AG04450 (cell line): ENCODE measurements at regions not wholly inside any gene's neighbourhood (a gene's known extent, or its start where the extent isn't known, plus 50 kb on each side); places are given as distances from the start of the nearest gene placed in this dataset.

Experiments
- CTCF ChIA-PET: fragments of 300-600, 350-600 bp; formaldehyde crosslinking; extraction: SDS; loops from one replicate; lab custom pipeline; 2022; ENCODE audit warnings: antibody characterized with exemption, inconsistent platforms; lab: Charles Lee
- POLR2A ChIA-PET: fragments of 350-600 bp; formaldehyde crosslinking; extraction: SDS; loops from one replicate; lab custom pipeline; 2021; ENCODE audit warnings: antibody characterized with exemption, inconsistent platforms; lab: Yijun Ruan, JAX
- DNase-seq: peaks from one replicate; pipeline ENCODE4 v3.0.0-alpha.2; 2011; ENCODE audit warnings: low read depth, low spot score
- H3K27ac ChIP-seq: one replicate; pipeline ENCODE4 v1.5.1; 2012; ENCODE audit warnings: low read depth, low read length, control low read depth
- H3K27me3 ChIP-seq: one replicate; pipeline ENCODE4 v1.6.0; 2012; ENCODE audit warnings: low read length; ENCODE audit not compliant: control insufficient read depth, insufficient read depth
- H3K4me3 ChIP-seq: 2 replicates; pipeline ENCODE4 v1.5.1; 2011; ENCODE audit warnings: mild to moderate bottlenecking, low read depth, low read length, control low read depth
- H3K9me3 ChIP-seq: 2 replicates; pipeline ENCODE4 v1.5.1; 2012; ENCODE audit warnings: low read length; ENCODE audit not compliant: control insufficient read depth, insufficient read depth
- CTCF ChIP-seq: IDR thresholded peaks from 2 replicates; pipeline ENCODE4 v1.5.1; 2011; ENCODE audit warnings: low read depth, low read length, control low read depth, inconsistent platforms

GRCh38 chr13:28601581-28601980, 57.3 kb upstream of the POMP start:
- H3K27ac ChIP-seq: no peak overlapping the region
- no peak overlapping the region for H3K4me3 ChIP-seq
- ChIA-PET CTCF (interaction anchor here (1.0 kb wide), 1 partner anchor 16 kb away, joined by 3 read pairs; no protein-coding TSS in a partner anchor), POLR2A (no interaction called here)
- H3K27me3 ChIP-seq: no peaks in the 10 kb centered on the region
- no peaks in the 10 kb centered on the region; the same call in 1 of the 2 replicates for H3K9me3 ChIP-seq
- TF ChIP-seq CTCF: no peak
- DNase-seq: no peak

GRCh38 chr13:28597641-28598040, 61.3 kb upstream of the POMP start:
- ChIA-PET POLR2A (no interaction called here), CTCF (no interaction called here)
- Histone ChIP-seq H3K27me3 (no peaks in the 10 kb centered on the region), H3K4me3 (no peak overlapping the region), H3K9me3 (no peaks in the 10 kb centered on the region; the same call in 1 of the 2 replicates), H3K27ac (no peak overlapping the region)
- TF ChIP-seq CTCF: no peak
- DNase-seq: no peak

GRCh38 chr13:28590461-28590860, 68.5 kb upstream of the POMP start:
- no peak for TF ChIP-seq CTCF
- H3K9me3 ChIP-seq: no peaks in the 10 kb centered on the region
- H3K4me3 ChIP-seq: no peak overlapping the region
- no peak for DNase-seq
- CTCF ChIA-PET: no interaction called here
- H3K27ac ChIP-seq: no peak overlapping the region
- POLR2A ChIA-PET: no interaction called here
- no peaks in the 10 kb centered on the region for H3K27me3 ChIP-seq

GRCh38 chr13:28588296-28588695, 70.6 kb upstream of the POMP start:
- H3K4me3 ChIP-seq: no peak overlapping the region
- ChIA-PET POLR2A (no interaction called here), CTCF (no interaction called here)
- DNase-seq: no peak
- no peak overlapping the region for H3K27ac ChIP-seq
- no peak for TF ChIP-seq CTCF
- no peaks in the 10 kb centered on the region for H3K9me3 ChIP-seq
- no peaks in the 10 kb centered on the region for H3K27me3 ChIP-seq

- no peak overlapping the region for H3K4me3 ChIP-seq
- POLR2A ChIA-PET: no interaction called here
- CTCF ChIA-PET: no interaction called here
- TF ChIP-seq CTCF: no peak
- H3K27me3 ChIP-seq: no peaks in the 10 kb centered on the region
- no peaks in the 10 kb centered on the region for H3K9me3 ChIP-seq
- no peak overlapping the region for H3K27ac ChIP-seq
- no peak for DNase-seq
Measured at GRCh38 chr13:28587174-28587540, 71.8 kb upstream of the POMP start.
